Endothelial cell (in vitro differentiated cells): ENCODE measurements at regions not wholly inside any gene's neighbourhood (a gene's known extent, or its start where the extent isn't known, plus 50 kb on each side); places are given as distances from the start of the nearest gene placed in this dataset.

ENCODE experiments used
- DNase-seq: peaks from one replicate; pipeline ENCODE4 v3.0.0; 2021; ENCODE audit warnings: low spot score
- H3K27ac Mint-ChIP-seq: one replicate; pipeline ENCODE4 v1.8.0; 2021; ENCODE audit warnings: mixed read lengths, inconsistent platforms; ENCODE audit not compliant: unreplicated experiment
- H3K27me3 Mint-ChIP-seq: one replicate; pipeline ENCODE4 v1.8.0; 2021; ENCODE audit warnings: mild to moderate bottlenecking, moderate library complexity, mixed read lengths, inconsistent platforms; ENCODE audit not compliant: unreplicated experiment
- H3K36me3 Mint-ChIP-seq: one replicate; pipeline ENCODE4 v1.8.0; 2021; ENCODE audit warnings: mild to moderate bottlenecking, low read depth, mixed read lengths, inconsistent platforms; ENCODE audit not compliant: unreplicated experiment
- H3K4me1 Mint-ChIP-seq: one replicate; pipeline ENCODE4 v1.8.0; 2021; ENCODE audit warnings: mild to moderate bottlenecking, mixed read lengths, inconsistent platforms; ENCODE audit not compliant: unreplicated experiment
- H3K4me3 Mint-ChIP-seq: one replicate; pipeline ENCODE4 v1.8.0; 2021; ENCODE audit warnings: mild to moderate bottlenecking, mixed read lengths, inconsistent platforms; ENCODE audit not compliant: unreplicated experiment
- H3K9me3 Mint-ChIP-seq: one replicate; pipeline ENCODE4 v1.8.0; 2021; ENCODE audit warnings: mixed read lengths, inconsistent platforms; ENCODE audit not compliant: unreplicated experiment
- TF ChIP-seq, protein P1 (sequence below): fragments of 200-600 bp; sonication (generic); IDR thresholded peaks from one replicate; pipeline ENCODE4 v1.5.0; 2021; ENCODE audit warnings: antibody characterized with exemption; ENCODE audit not compliant: unreplicated experiment

DNA sequence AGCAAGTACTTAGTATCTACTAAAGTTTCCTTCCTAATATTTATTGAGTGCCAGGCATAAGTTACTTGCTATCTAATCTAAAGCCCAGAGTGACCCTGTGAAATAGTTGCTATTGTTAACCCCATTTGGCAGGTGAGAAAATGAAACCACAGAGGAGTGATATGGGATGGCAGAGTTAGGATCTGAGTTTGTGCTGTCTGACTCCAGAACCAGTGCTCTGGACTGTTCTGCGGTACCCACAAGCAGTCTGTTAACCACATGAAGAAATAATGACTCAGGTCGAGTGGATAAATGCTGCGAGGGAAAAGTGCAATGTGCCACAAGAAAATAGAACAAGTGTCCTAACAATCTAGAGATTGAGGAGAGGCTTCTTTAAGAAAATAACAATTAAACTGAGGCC lies 60.7 kb upstream of the GZMB start:
- Mint-ChIP-seq H3K4me1 (no peaks in the 10 kb centered on the region), H3K27ac (no peak overlapping the region), H3K4me3 (no peak overlapping the region), H3K27me3 (no peaks in the 10 kb centered on the region), H3K36me3 (no peaks in the 10 kb centered on the region), H3K9me3 (no peaks in the 10 kb centered on the region)
- TF ChIP-seq, protein P1, sequence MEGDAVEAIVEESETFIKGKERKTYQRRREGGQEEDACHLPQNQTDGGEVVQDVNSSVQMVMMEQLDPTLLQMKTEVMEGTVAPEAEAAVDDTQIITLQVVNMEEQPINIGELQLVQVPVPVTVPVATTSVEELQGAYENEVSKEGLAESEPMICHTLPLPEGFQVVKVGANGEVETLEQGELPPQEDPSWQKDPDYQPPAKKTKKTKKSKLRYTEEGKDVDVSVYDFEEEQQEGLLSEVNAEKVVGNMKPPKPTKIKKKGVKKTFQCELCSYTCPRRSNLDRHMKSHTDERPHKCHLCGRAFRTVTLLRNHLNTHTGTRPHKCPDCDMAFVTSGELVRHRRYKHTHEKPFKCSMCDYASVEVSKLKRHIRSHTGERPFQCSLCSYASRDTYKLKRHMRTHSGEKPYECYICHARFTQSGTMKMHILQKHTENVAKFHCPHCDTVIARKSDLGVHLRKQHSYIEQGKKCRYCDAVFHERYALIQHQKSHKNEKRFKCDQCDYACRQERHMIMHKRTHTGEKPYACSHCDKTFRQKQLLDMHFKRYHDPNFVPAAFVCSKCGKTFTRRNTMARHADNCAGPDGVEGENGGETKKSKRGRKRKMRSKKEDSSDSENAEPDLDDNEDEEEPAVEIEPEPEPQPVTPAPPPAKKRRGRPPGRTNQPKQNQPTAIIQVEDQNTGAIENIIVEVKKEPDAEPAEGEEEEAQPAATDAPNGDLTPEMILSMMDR = no peak
- DNase-seq = no peak

DNA sequence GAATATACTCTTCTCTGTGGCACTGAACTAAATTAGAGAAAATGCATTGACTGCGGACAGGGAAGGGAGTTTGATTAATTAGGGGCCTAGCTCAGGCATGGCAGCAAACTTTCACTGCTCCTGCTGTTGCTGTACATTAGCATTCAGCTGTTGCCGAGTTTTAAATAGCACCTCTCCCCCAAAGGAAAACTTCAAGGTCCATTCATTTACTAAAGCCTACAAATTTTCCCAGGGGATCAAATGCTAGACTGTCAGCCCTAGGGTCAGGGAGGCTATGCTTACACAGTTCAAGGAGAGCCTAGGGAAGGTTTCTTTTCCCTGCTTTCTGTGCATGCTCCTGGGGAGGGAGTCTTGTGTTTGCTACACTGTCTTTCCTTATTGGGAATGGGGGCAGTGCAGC lies 60.0 kb upstream of the GZMB start:
- H3K27ac Mint-ChIP-seq = no peak overlapping the region
- H3K27me3 Mint-ChIP-seq = no peaks in the 10 kb centered on the region

DNA sequence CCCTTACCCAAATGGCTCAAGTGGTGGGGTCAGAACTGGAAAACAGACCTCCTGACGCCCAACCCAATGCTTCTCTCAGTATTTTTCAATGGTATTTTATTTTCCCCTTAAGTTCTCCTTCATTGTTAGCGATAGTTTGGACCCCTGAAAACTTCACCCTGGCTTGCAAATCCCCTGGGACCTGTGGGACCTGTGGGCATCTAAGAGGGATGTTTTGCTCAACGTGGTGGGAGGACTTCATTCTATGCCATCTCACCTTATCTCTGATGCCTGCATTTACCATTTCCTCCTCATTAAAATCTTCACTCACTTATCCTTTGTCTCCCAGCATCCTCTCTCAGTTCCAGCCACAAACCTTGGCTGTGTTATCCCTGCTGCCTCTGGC lies 59.4 kb upstream of the GZMB start:
- no peaks in the 10 kb centered on the region for H3K27me3 Mint-ChIP-seq
- H3K36me3 Mint-ChIP-seq = no peaks in the 10 kb centered on the region

More for the DNA sequence above, 60.0 kb upstream of the GZMB start:
- Mint-ChIP-seq H3K36me3 (no peaks in the 10 kb centered on the region), H3K9me3 (no peaks in the 10 kb centered on the region), H3K4me1 (no peaks in the 10 kb centered on the region), H3K4me3 (no peak overlapping the region)
- no peak for DNase-seq
- TF ChIP-seq, protein P1 = no peak

DNA sequence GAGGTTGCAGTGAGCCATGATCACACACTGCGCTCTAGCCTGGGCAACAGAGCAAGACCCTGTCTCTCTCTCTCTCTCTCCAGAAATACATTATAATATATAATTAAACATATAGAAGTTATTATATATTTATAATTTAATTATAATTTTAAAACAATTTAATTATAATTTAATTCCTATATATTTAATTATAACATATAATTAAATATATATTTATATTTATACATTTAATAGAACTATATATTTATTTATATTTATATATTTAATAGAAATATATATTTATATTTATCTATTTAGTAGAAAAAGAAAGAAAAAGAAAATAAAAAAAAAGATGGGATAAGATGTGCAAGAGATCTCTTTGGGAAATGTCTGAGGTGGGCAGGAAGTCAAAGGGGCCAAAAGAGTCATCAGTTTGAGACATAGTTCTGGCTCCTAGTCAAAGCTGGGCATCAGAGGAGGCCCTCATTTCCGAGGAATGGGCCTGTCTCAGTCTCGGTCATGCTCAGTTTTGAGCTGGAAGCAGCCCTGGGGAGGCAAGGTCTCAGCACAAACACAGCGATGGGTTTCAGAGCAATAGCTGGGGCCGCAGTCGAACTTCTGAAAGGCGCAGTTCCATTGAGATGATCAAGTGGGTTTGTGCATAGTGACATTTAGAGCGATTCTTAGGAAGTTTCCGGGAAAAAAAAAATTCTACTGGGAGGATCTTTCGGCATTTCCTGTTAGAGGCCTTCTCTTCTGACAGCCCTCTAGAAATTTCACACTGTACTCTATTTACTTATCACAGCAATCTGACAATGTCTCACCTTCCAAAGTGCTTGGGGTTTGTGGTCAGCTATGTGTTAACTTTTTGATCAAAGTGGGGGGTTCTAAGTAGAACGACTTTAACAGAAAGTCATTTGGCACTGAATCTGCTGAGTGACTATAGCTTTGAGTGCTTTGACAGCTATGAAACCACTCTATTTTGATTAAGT lies 58.7 kb upstream of the GZMB start:
- no peaks in the 10 kb centered on the region for H3K9me3 Mint-ChIP-seq
- H3K36me3 Mint-ChIP-seq = no peaks in the 10 kb centered on the region
- no peaks in the 10 kb centered on the region for H3K27me3 Mint-ChIP-seq
- TF ChIP-seq, protein P1 = no peak
- peaks cover 9% of the 10 kb centered on the region for H3K4me1 Mint-ChIP-seq
- no peak for DNase-seq
- no peak overlapping the region for H3K27ac Mint-ChIP-seq
- H3K4me3 Mint-ChIP-seq = no peak overlapping the region

More for the DNA sequence above, 59.4 kb upstream of the GZMB start:
- Mint-ChIP-seq H3K27ac (no peak overlapping the region), H3K4me3 (no peak overlapping the region), H3K4me1 (peaks cover 4% of the 10 kb centered on the region), H3K9me3 (no peaks in the 10 kb centered on the region)
- no peak for DNase-seq
- TF ChIP-seq, protein P1 = no peak

DNA sequence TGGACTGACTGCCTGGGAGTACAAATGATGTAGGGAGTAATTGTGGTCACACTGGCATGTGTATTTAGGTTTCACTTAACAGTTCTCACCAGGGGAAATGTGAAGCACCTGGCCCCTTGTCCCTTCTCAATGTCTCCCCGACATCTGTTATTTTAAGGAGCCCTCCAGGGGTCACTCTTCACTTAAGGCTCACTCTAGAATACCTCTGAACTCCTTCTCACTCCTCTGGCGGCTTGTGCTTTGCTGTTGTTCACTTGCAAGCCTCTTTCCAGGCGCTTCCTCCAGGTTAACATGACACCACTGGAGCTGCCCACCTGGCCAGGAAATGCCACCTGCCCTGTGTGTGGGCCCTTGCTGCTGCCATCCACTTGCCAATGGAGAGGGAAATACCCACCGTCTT lies 56.5 kb upstream of the GZMB start:
- Mint-ChIP-seq H3K4me3 (no peak overlapping the region), H3K27ac (no peak overlapping the region), H3K27me3 (peaks cover 2% of the 10 kb centered on the region), H3K9me3 (no peaks in the 10 kb centered on the region), H3K36me3 (no peaks in the 10 kb centered on the region), H3K4me1 (peaks cover 9% of the 10 kb centered on the region)
- TF ChIP-seq, protein P1 = no peak
- no peak for DNase-seq
